ENCODE measurements at regions not wholly inside any gene's neighbourhood (a gene's known extent, or its start where the extent isn't known, plus 50 kb on each side); places are given as distances from the start of the nearest gene placed in this dataset.

DNA sequence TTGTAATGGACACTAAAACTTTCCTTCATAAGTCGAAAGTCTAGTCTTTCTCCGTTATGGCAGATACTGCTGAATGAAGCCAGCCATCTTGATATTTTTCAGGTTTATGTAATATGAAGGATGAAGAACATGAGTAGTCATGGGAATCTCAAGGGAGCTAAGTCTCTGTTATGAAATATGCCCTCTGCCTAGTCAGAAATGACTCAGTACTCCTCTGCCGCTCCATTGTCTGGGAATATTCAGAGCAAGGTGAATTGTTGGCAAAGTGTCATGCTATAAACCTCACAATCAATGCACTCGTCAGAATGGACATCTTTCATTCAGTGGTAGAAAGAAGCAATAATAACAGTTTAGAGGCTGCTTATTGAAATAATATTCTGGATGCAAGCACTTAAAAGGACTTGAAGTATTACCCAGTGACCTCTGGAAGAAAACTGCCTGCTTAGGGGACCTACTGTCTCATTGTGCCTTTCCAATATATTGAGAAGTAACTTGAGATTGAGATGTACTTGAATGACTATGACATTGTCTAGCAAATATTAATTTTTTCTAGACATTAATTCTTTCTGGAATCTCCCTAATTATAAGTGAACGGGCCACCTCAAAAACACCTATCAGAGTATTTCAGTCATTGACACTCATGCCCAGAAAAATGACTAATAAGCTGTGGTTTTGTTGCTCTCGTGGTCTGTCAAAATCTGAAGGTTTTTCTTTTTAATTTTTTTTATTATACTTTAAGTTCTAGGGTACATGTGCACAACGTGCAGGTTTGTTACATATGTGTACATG is 1011.5 kb upstream of the ACO1 start:
- TF ChIP-seq, protein P1, sequence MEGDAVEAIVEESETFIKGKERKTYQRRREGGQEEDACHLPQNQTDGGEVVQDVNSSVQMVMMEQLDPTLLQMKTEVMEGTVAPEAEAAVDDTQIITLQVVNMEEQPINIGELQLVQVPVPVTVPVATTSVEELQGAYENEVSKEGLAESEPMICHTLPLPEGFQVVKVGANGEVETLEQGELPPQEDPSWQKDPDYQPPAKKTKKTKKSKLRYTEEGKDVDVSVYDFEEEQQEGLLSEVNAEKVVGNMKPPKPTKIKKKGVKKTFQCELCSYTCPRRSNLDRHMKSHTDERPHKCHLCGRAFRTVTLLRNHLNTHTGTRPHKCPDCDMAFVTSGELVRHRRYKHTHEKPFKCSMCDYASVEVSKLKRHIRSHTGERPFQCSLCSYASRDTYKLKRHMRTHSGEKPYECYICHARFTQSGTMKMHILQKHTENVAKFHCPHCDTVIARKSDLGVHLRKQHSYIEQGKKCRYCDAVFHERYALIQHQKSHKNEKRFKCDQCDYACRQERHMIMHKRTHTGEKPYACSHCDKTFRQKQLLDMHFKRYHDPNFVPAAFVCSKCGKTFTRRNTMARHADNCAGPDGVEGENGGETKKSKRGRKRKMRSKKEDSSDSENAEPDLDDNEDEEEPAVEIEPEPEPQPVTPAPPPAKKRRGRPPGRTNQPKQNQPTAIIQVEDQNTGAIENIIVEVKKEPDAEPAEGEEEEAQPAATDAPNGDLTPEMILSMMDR (IDR thresholded peaks at IDR 0.05) = no peak
- TF ChIP-seq POLR2AphosphoS5 (IDR thresholded peaks at IDR 0.05) = no peak
- TF ChIP-seq POLR2A (IDR thresholded peaks at IDR 0.05; ENCODE audit: low read depth) = no peak

Data from esophagus muscularis mucosa (tissue), 3 donors.